Endothelial cell of umbilical vein (primary cell): ENCODE measurements at regions not wholly inside any gene's neighbourhood (a gene's known extent, or its start where the extent isn't known, plus 50 kb on each side); places are given as distances from the start of the nearest gene placed in this dataset.

Experiments
- BruUV-seq: library from RNA; stranded (reverse); fragments of 400-500 nt; replicated peaks from 2 replicates; lab custom pipeline; 2021; lab: Mats Ljungman, UMichigan
- CTCF ChIA-PET: fragments of 300-600, 350-600 bp; sonication (Branson Sonifier 250); formaldehyde crosslinking; loops from one replicate; lab custom pipeline; 2021; ENCODE audit warnings: antibody characterized with exemption, inconsistent platforms; lab: Charles Lee
- POLR2A ChIA-PET: fragments of 300-600, 350-600 bp; sonication (Branson Sonifier 250); formaldehyde crosslinking; loops from one replicate; lab custom pipeline; 2021; ENCODE audit warnings: antibody characterized with exemption, inconsistent platforms; lab: Charles Lee
- DNase-seq: peaks from one replicate; pipeline ENCODE4 v3.0.0-alpha.2; 2011; ENCODE audit warnings: low read depth, low spot score
- FAIRE-seq: peaks from 2 replicates; lab custom pipeline; 2011; peaks lifted over from hg19 to GRCh38; lab: Jason Lieb, UNC
- H2AFZ ChIP-seq: 2 replicates; pipeline ENCODE4 v1.6.0; 2012; ENCODE audit warnings: low read depth, low read length, control low read depth, inconsistent platforms
- H3K27ac ChIP-seq: 2 replicates; pipeline ENCODE4 v1.5.1; 2011; ENCODE audit warnings: low read depth, mild to moderate bottlenecking, control low read depth, low read length, moderate library complexity; ENCODE audit not compliant: insufficient read depth
- H3K27me3 ChIP-seq, 2 experiments: 2 replicates each; pipeline versions ENCODE4 v1.6.0 to v1.6.1; 2011; ENCODE audit warnings: low read length in 2 of 2, mixed read lengths in 1 of 2; ENCODE audit not compliant: control insufficient read depth in 2 of 2, insufficient read depth in 2 of 2
- H3K36me3 ChIP-seq, 2 experiments: 2 replicates in 1 of 2; 3 replicates in 1 of 2; pipeline ENCODE4 v1.5.1; 2011; ENCODE audit warnings: low read length in 2 of 2, mild to moderate bottlenecking in 1 of 2, moderate library complexity in 1 of 2; ENCODE audit not compliant: control insufficient read depth in 2 of 2, insufficient read depth in 2 of 2; ENCODE audit errors: extremely low read depth in 1 of 2
- H3K4me1 ChIP-seq: 3 replicates; pipeline ENCODE4 v1.5.1; 2011; ENCODE audit warnings: mild to moderate bottlenecking, low read length; ENCODE audit not compliant: control insufficient read depth, insufficient read depth; ENCODE audit errors: extremely low read depth
- H3K4me2 ChIP-seq: 2 replicates; pipeline ENCODE4 v1.6.1; 2011; ENCODE audit warnings: low read length, control low read depth, mixed read lengths; ENCODE audit not compliant: insufficient read depth
- H3K4me3 ChIP-seq, 3 experiments: fragments of 200-600 bp in 1 of 3; sonication (generic), shearing (Covaris generic) in 1 of 3; replicated peaks in 1 of 3; 2 replicates each; pipeline ENCODE4 v1.5.1; 2011 to 2016; ENCODE audit warnings: control low read depth in 3 of 3, low read length in 3 of 3, mild to moderate bottlenecking in 2 of 3, inconsistent platforms in 1 of 3, low read depth in 1 of 3, moderate library complexity in 1 of 3; ENCODE audit not compliant: insufficient read depth in 1 of 3
- H3K79me2 ChIP-seq: 2 replicates; pipeline ENCODE4 v1.6.0; 2012; ENCODE audit warnings: low read length, inconsistent platforms; ENCODE audit not compliant: control insufficient read depth, insufficient read depth
- H3K9ac ChIP-seq: replicated peaks from 2 replicates; pipeline ENCODE3; 2011; ENCODE audit warnings: low read length, control low read depth; ENCODE audit not compliant: insufficient read depth; ENCODE audit errors: extremely low read depth
- H3K9me1 ChIP-seq: replicated peaks from 3 replicates; pipeline ENCODE4 v1.6.0; 2011; ENCODE audit warnings: mild to moderate bottlenecking, low read length; ENCODE audit not compliant: control insufficient read depth, insufficient read depth; ENCODE audit errors: extremely low read depth
- H3K9me3 ChIP-seq: replicated peaks from 2 replicates; pipeline ENCODE4 v1.5.1; 2012; ENCODE audit warnings: low read length, inconsistent platforms; ENCODE audit not compliant: control insufficient read depth, insufficient read depth
- H4K20me1 ChIP-seq: replicated peaks from 2 replicates; pipeline ENCODE3; 2011; ENCODE audit warnings: mild to moderate bottlenecking, low read length; ENCODE audit not compliant: control insufficient read depth, insufficient read depth; ENCODE audit errors: extremely low read depth
- CTCF ChIP-seq, 2 donors: IDR thresholded peaks; 1 replicate in 1 of 2; 2 replicates in 1 of 2; pipeline ENCODE4 v1.5.1; 2011; ENCODE audit warnings: low read length in 2 of 2, mild to moderate bottlenecking in 2 of 2, moderate library complexity in 2 of 2, control low read depth in 1 of 2, inconsistent platforms in 1 of 2, low read depth in 1 of 2; ENCODE audit not compliant: insufficient read depth in 1 of 2; ENCODE audit errors: extremely low read depth in 1 of 2
- EZH2 ChIP-seq: IDR thresholded peaks from 2 replicates; pipeline ENCODE4 v1.6.1; 2012; ENCODE audit warnings: borderline replicate concordance, low read depth, mild to moderate bottlenecking, moderate library complexity, low read length, inconsistent platforms; ENCODE audit not compliant: severe bottlenecking
- FOS ChIP-seq: IDR thresholded peaks from 2 replicates; pipeline ENCODE4 v1.6.1; 2011; ENCODE audit warnings: mild to moderate bottlenecking, low read length, moderate library complexity, borderline replicate concordance; ENCODE audit not compliant: insufficient read depth
- GATA2 ChIP-seq: IDR thresholded peaks from 2 replicates; pipeline ENCODE4 v1.7.0; 2011; ENCODE audit warnings: low read depth, mild to moderate bottlenecking, moderate library complexity, mixed read lengths, low read length; ENCODE audit not compliant: insufficient read length, insufficient read depth
- JUN ChIP-seq: IDR thresholded peaks from 2 replicates; pipeline ENCODE4 v1.6.1; 2011; ENCODE audit warnings: borderline replicate concordance, low read depth; ENCODE audit not compliant: insufficient read length, insufficient read depth
- MAX ChIP-seq: IDR thresholded peaks from 2 replicates; pipeline ENCODE4 v1.6.1; 2011; ENCODE audit not compliant: insufficient read depth, insufficient read length
- MYC ChIP-seq: IDR thresholded peaks from one replicate; pipeline ENCODE4 v1.6.1; 2011; ENCODE audit warnings: mild to moderate bottlenecking, low read depth, low read length
- POLR2A ChIP-seq: IDR thresholded peaks from 2 replicates; pipeline ENCODE4 v1.6.1; 2012; ENCODE audit warnings: low read depth, mild to moderate bottlenecking, control low read depth, low read length
- POLR2AphosphoS5 ChIP-seq: IDR thresholded peaks from 2 replicates; pipeline ENCODE4 v1.6.1; 2012; ENCODE audit warnings: low read depth, mild to moderate bottlenecking, control low read depth, low read length, moderate library complexity; ENCODE audit not compliant: insufficient read depth
- dilution Hi-C: fragments of 300-500 bp; cut with MboI; formaldehyde crosslinking; loops from one replicate; pipeline ENCODE4 v1.15.0; 2019; ENCODE audit warnings: low sequenced_read_pairs; ENCODE audit not compliant: extremely low pct_ligation_motif_present
- intact Hi-C: fragments of 100-400 bp; cut with micrococcal nuclease; formaldehyde crosslinking; loops from one replicate; pipeline ENCODE4 v1.10.0; 2022

- Histone ChIP-seq H3K27me3 (no peaks in the 10 kb centered on the region), H3K4me3 (no peak overlapping the region), H3K9me3 (no peaks in the 10 kb centered on the region), H4K20me1 (no peaks in the 10 kb centered on the region), H2AFZ (no peak overlapping the region), H3K27ac (no peak overlapping the region), H3K9me1 (no peaks in the 10 kb centered on the region), H3K79me2 (no peaks in the 10 kb centered on the region), H3K36me3 (no peaks in the 10 kb centered on the region), H3K4me1 (no peaks in the 10 kb centered on the region), H3K9ac (no peak overlapping the region), H3K4me2 (no peak overlapping the region)
- TF ChIP-seq JUN (no peak), GATA2 (no peak), CTCF (IDR thresholded peaks at IDR 0.05; ENCODE audit: extremely low read depth in 1 of 2, insufficient read depth in 1 of 2, low read depth in 1 of 2, low read length in 2 of 2) (no peak), EZH2 (no peak), MAX (no peak), POLR2AphosphoS5 (no peak), POLR2A (no peak), MYC (no peak), FOS (no peak)
- BruUV-seq: no TSS peak
- dilution Hi-C loops (no loop called here), intact Hi-C loops (no loop called here)
- FAIRE-seq: no peak
- CTCF ChIA-PET: no interaction called here
- DNase-seq: no peak
- POLR2A ChIA-PET: no interaction called here
Measured at GRCh38 chr9:21611891-21612290, 129.8 kb upstream of the IFNE start.
